Activated CD8-positive, alpha-beta memory T cell treated with anti-CD3 and anti-CD28 coated beads for 36 hours (primary cell): ENCODE measurements at regions not wholly inside any gene's neighbourhood (a gene's known extent, or its start where the extent isn't known, plus 50 kb on each side); places are given as distances from the start of the nearest gene placed in this dataset.
"Not testable (repeated sequence)": the region's sequence is repeated elsewhere in the genome, so short reads cannot be mapped to it uniquely, and the experiment has no call there.

Source experiments
- CTCF ChIA-PET: fragments of 350-600 bp; sonication (Branson Sonifier 250); formaldehyde crosslinking; loops from one replicate; lab custom pipeline; 2021; ENCODE audit warnings: antibody characterized with exemption; lab: Charles Lee
- POLR2A ChIA-PET: fragments of 350-600 bp; sonication (Branson Sonifier 250); formaldehyde crosslinking; loops from one replicate; lab custom pipeline; 2021; ENCODE audit warnings: antibody characterized with exemption; lab: Charles Lee

DNA sequence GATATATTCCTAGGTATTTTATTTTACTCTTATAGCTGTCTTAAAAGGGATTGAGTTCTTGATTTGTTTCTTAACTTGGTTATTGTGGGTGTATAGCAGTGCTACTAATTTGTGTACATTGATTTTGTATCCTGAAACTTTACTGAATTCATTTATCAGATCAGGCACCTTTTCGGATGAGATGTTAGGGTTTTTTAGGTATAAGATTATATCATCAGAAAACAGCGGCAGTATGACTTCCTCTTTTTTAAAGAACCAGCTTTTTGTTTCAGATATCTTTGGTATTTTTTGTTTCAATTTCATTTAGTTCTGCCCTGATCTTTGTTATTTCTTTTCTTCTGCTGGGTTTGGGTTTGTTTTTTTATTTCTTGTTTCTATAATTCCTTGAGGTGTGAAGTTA lies 382.4 kb upstream of the ADGRB3 start:
- POLR2A ChIA-PET = no interaction called here
- CTCF ChIA-PET = no interaction called here

DNA sequence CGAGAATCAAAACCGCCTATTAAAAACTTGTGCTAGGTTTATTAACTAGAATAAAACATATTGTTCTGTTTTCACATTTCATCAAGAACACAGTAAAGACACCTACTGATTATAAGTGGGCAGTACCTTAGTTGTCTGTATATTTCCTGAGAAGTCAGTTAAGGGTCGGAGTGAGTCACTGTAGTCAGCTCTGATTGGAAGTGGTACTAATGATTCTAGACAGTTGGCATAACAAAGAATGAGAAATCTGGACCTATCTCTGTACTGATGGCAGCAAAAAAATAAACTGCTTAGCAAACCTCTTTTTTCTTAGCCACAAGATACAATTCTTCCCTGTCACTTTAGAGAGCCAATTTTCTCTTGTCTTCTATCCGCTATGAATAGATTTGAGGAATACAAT lies 387.3 kb upstream of the ADGRB3 start:
- ChIA-PET POLR2A (no interaction called here), CTCF (no interaction called here)

DNA sequence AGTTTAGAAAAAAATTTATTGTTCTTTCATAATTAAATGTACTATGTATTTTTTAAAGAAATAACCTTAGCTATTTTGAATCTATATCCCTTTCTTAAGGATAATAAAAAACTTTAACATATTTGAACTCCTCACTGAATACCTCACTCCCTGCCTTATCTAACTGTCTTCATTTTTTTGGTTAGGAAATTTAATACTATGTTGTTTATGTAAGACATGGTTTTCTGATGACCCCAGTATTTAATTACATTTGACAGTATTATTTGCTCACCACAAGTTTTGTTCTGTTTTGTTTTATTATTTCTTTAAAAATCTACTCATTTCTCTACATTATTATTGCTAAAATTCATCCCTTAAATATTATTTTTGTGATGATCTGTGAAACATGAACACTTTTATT lies 394.4 kb upstream of the ADGRB3 start:
- ChIA-PET POLR2A (no interaction called here), CTCF (no interaction called here)

DNA sequence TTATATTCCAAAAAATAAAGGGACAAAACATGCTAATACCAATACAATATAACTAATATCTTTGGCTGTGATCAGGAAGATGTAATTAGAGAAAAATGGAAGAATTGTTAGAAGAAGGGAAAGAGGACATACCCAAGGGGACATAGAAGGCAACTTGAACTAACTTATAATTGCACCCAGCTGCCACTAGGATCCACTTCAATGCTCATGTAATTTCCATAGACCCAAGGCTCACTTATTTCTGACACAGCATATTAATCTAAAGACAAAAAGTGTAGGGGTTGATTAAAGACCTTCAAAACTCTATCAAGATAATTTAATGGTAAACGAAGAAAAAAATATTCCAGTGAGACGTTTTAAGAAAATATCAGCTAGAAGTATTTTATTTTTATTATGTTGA lies 396.0 kb upstream of the ADGRB3 start:
- POLR2A ChIA-PET = no interaction called here
- CTCF ChIA-PET = no interaction called here

DNA sequence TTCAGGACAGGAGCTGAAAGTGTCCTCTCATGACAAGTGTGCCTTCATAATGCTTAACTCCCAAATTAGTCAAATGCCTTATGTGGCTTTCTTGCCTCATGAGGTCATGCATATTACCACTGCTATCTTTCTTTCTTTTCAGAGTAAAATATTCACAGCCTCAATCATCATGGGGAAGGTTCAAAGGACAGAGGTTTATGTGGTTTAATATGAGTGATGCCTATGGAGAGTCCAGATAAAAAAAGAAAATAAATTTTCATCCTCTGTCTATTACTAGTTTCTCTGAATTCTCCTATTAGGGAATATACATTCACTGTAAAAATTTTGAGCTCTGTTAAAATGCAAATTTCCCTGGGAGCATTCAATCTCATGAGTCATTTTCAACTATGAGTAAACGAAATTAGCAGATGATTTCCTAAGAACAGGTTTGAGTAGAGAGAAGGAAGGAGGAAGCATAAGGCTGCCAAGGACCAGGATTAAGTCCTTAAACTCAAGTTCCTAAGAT lies 396.9 kb upstream of the ADGRB3 start:
- ChIA-PET CTCF (no interaction called here), POLR2A (no interaction called here)

DNA sequence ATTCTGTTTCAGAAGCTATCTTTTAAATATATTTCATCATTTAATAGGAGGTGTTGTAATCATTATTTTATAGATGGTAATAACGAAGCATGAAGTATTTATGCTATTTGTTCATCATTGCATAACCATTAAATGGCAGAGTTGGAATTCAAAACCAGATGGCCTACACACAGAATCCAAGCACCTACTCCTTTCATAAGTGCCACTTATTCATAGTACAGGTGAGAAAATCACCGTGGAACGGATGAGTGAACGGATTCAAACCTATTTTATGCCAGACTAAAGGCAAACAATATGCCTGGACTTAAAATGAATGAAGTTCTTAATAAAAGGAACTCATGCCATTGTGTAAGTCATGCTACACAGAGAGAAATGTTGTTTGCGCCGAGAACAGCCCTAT lies 397.9 kb upstream of the ADGRB3 start:
- CTCF ChIA-PET = no interaction called here
- POLR2A ChIA-PET = no interaction called here

DNA sequence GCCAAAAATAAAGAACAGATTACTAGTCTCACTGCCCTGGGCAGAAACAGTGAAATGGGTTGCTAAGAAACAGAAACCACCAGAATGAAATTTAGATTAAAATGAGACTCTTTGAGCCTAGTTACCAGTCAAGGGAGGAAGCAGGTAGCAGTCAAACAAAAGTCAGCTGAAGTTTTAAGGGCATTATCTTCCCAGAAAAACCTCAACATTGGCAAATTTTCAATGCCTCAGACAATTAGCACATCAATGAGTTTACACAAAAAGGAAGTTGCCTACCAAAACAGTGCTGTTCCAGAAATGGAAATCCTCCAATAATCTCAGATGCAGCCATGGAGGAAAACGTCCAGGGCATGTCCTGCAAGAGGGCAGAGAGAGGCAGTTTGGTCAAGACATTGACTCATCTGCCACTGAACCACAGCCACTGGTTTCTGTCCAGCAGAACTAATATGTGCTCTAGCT lies 399.7 kb upstream of the ADGRB3 start:
- ChIA-PET CTCF (no interaction called here), POLR2A (no interaction called here)

DNA sequence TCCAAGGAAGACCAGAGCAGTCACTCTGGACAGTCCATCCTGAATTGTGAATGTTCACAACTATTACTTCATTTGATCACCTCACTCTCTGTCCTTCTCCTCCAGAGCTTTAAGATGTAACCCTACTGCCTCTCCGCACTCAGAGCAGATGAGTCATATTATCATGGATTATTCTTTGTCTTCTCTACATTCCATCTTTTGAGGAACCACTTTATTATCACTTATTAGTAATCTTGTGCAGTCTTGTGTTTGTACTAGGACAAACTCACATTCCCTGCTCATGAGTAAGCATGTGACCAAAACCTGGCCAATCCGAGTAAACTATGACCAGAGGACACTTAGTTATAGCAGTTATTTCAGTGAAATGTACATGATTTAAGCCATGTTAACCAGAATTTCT lies 401.5 kb upstream of the ADGRB3 start:
- POLR2A ChIA-PET = no interaction called here
- CTCF ChIA-PET = no interaction called here

DNA sequence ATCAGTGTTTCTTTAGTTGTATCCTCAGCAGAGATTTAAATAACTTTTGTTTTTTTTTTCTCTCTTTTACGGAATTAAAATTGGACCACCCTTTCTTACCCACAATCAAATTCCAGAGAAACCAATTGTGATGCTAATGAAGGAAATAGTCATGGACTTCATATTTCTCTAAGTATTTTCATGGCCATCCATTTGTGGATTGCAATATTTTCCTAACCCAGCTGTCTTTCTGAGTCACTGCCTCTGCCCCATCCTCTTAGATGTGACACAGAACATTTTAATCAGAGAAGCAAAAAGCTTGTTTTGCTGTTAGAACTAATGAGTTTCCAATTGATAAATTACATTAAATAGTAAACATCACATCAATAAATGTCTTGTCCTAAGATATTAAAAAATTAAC lies 405.5 kb upstream of the ADGRB3 start:
- POLR2A ChIA-PET = no interaction called here
- CTCF ChIA-PET = no interaction called here

DNA sequence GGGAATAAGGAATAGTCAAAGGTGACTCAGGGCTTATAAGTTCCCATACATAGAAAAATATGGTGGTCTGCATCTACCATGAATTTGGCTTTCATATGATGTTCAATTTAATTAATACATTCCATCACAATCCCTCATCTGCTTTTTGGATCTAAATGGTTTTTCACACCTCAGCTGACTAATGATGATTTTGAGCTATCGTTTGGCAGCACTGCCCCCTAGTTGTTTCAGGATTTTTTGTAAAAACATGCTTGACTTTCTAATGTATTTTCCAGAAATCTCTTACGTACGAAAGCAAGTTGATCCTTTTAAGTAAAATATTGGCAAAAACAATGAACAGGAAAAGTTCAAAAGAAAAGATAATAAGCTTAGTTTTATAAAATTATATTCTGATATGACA lies 408.6 kb upstream of the ADGRB3 start:
- POLR2A ChIA-PET = no interaction called here
- CTCF ChIA-PET = no interaction called here

DNA sequence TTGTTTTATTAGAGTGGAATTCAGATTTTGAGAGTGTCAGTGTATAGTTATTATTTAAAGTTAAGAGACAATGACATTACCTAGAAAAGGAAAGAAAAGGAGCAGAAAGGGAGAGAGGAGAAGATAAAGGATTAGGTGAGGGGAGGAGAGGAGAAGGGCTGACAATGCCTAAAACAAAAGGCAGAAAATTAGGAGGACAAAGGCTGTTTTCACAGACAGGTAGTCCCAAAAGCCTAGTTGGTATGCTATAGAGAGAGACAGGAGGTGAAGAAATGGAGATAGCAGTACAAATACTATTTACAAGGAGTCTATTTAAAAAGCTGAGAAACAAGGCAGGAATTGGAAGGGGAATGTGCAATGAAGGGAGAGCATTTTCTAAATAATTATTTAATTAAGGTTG lies 409.4 kb upstream of the ADGRB3 start:
- ChIA-PET POLR2A (no interaction called here), CTCF (no interaction called here)

DNA sequence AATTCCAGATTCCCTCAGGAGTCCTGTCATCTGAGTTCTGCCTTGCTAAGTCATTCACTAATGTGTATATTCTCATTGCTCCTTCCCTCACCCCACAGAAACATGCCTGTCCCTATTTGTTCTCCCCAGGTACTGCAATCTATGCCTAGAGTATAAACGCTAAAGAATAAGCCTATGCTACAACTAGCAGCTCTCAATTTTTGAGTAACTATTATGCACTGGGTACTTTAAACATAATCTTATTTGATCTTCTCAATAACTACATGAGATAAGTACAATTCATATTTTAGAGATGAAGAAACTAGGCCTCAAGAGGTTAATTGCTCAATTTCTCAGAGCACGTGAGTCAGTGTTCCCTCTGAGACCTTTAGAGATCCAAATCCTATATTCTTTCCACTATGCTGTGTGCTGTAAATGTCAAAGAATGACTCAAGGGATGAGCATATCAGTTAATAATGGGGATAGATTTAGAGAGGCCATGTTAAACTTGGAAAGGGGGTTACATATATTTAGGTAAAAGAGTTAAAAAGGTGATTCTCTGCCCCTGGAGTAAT lies 423.8 kb upstream of the ADGRB3 start:
- ChIA-PET CTCF (no interaction called here), POLR2A (no interaction called here)

DNA sequence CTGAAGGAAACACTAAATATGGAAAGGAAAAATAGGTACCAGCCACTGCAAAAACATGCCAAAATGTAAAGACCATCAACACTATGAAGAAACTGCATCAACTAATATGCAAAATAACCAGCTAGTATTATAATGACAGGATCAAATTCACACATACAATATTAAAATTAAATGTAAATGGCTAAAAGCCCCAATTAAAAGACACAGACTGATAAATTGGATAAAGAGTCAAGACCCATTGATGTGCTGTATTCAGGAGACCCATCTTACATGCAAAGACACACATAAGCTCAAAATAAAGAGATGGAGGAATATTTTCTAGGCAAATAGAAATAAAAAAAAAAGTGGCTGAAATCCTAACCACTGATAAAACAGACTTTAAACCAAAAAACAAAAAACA lies 427.5 kb upstream of the ADGRB3 start:
- CTCF ChIA-PET, POLR2A ChIA-PET: not testable (repeated sequence)

DNA sequence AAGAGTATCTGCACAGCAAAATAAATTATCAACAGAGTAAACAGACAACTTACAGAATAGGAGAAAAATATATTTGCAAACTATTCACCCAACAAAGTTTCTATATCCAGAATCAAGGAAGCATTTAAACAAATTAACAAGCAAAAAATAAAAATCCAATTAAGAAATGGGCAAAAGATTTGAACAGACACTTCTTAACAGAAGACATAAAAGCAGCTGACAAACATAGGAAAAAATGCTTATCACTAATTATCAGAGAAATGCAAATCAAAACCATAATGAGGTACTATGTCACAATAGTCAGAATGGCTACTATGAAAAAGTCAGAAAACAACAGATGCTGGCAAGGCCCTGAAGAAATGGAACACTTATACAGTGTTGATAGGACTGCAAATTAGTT lies 434.2 kb upstream of the ADGRB3 start:
- ChIA-PET POLR2A (no interaction called here), CTCF (no interaction called here)

DNA sequence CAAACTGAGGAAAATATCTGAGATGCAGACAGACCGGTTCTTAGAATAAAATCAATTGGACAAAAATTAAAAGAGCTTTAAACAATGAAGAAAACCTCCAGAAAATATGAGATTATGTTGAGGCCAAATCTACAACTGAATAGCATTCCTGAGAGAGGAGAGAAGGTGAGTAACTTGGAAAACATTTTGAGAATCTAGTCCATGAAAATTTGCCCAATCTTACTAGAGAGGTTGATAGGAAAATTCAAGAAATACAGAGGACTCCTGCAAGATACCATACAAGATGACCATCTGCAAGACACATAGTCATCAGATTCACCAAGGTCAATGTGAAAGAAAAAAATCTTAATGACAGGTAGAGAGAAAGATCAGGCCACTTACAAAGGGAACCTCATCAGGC lies 437.7 kb upstream of the ADGRB3 start:
- ChIA-PET POLR2A (no interaction called here), CTCF (no interaction called here)

DNA sequence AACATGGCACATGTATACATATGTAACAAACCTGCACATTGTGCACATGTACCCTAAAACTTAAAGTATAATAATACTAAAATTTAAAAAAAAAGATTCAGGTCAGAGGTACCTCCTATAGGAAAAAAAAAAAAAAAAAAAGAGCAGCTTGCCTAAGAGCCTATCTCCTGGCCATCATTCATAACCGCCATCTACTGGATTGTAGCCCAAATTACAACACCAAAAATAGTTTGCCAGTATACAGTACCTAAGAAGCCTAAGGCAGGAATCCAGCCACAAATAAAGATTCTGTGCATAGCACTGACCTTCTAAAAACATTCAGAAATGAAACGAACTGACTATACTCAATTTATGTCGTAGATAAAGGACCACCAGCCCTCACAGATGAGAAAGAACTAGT lies 438.4 kb upstream of the ADGRB3 start:
- POLR2A ChIA-PET = no interaction called here
- CTCF ChIA-PET = no interaction called here

DNA sequence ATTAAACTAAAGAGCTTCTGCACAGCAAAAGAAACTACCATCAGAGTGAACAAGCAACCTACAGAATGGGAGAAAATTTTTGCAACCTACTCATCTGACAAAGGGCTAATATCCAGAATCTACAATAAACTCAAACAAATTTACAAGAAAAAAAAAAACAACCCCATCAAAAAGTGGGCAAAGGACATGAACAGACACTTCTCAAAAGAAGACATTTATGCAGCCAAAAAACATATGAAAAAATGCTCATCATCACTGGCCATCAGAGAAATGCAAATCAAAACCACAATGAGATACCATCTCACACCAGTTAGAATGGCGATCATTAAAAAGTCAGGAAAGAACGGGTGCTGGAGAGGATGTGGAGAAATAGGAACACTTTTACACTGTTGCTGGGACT lies 439.3 kb upstream of the ADGRB3 start:
- POLR2A ChIA-PET = not testable (repeated sequence)

DNA sequence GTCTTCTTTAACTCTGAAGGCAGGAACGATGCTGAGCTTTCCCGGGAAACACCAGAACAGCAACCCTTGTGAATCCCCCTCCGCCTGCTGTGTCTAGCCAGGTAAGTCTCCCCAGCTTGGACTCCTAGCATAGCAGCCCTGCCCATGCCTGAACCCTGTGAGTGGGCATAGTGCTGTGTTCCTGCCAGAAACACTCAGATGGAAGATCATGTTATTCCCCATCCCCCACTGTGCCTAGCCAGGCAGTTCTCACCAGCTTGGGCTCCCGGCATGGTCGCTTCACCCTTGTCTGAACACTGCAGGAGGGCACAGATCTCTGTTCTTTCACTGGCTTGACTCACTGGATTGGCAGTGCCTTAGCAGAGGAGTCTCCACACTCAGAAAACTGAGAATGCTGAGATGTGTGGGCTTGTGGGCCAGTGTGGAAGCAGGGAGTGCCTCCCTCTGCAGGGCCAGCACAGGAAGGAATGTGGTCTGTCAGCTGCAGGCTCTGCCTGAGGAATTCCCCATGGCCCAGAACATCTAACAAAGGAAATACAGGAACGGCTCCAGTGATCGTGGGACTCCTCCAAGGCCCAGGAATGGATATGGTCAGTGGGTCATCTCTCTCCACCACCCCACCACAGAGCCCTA lies 440.1 kb upstream of the ADGRB3 start:
- ChIA-PET CTCF (no interaction called here), POLR2A (no interaction called here)

More for the DNA sequence above, 439.3 kb upstream of the ADGRB3 start:
- CTCF ChIA-PET = not testable (repeated sequence)

DNA sequence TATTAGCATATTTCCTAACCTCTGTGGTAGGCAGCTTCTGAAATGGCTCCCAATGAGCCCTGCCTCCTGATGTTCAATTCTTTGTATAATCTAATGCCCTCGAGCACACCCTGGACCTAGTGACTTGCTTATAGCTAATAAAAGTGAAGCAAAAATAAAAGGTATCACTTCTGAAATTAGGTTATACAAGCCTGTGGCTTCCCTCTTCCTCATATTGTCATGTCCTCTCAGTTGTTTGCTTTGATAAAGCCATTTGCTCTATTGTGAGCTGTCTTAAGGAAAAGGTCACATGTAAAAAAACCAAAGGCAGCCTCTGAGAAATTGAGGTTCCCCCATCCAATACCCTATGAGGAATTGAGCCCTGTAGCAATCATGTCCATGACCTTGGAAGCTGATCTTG lies 442.1 kb upstream of the ADGRB3 start:
- ChIA-PET CTCF (no interaction called here), POLR2A (no interaction called here)

DNA sequence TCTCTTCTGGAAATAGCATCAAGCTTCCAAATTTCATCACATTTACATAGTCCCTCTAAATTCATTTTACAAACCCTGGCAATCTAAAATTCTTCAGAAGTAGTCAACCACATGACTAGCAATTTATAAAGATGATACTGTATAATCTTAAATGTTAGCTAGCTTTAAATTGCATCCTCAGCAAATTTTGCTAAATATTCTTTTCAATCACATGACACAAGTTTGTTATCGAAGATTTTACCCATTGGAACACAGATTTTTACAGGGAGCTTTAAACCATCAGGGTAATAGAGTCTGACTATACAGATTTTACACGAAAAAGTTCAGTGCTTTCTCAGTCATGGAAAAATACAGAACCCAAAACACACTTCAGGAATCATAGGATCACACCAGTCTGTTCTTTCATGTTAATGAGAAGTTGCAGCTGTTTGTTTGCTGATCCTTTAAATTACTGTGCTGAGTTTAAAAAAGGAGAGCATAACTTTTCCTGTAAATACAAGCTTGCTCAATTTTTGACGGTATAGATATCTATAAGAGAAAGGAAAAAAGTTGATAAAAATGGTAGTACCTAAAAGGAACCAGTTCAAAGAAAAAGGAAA lies 445.8 kb upstream of the ADGRB3 start:
- CTCF ChIA-PET = no interaction called here
- POLR2A ChIA-PET = no interaction called here

DNA sequence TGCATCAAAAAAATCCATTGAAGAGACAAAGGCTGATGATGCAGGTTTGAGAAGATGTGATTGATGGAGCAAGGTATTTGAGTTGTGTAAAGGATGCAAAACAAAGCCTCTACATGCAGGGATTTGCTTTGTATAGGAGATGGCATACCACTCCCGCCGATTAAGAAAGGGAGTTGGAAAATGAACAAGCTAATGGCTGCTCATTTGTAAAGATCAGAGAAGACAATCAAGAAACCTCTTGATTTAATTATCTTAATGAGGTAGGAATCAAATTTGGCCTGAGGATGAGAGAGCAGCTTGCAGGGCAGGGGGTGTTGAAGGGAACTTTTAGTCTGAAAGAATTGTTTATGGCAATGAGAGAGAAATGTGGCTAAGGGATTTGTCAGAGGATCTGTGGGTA lies 448.2 kb upstream of the ADGRB3 start:
- POLR2A ChIA-PET = no interaction called here
- CTCF ChIA-PET = no interaction called here
